Renal cortical epithelial cell (primary cell): ENCODE measurements at regions not wholly inside any gene's neighbourhood (a gene's known extent, or its start where the extent isn't known, plus 50 kb on each side); places are given as distances from the start of the nearest gene placed in this dataset.

Experiments
- DNase-seq: peaks from one replicate; pipeline ENCODE4 v3.0.0-alpha.2; 2011; ENCODE audit warnings: low read depth

- peak; percentile 70 for DNase-seq
Measured at GRCh38 chr4:123939621-123940020, 543.0 kb downstream of the SPRY1 start.

GRCh38 chr4:123940604-123941003 lies 544.0 kb downstream of the SPRY1 start:
- DNase-seq: no peak

GRCh38 chr4:123941306-123941705 lies 544.7 kb downstream of the SPRY1 start:
- peak; percentile 49 for DNase-seq

- DNase-seq: no peak
Measured at GRCh38 chr4:123943976-123944375, 547.4 kb downstream of the SPRY1 start.

GRCh38 chr4:123945301-123945700 lies 548.7 kb downstream of the SPRY1 start:
- no peak for DNase-seq

- DNase-seq: no peak
Measured at GRCh38 chr4:123950530-123950929, 553.9 kb downstream of the SPRY1 start.

GRCh38 chr4:123952530-123953274 lies 556.1 kb downstream of the SPRY1 start:
- no peak for DNase-seq

GRCh38 chr4:123953566-123953965 lies 557.0 kb downstream of the SPRY1 start:
- DNase-seq: no peak

GRCh38 chr4:123954220-123954619 lies 557.6 kb downstream of the SPRY1 start:
- no peak for DNase-seq

GRCh38 chr4:123955167-123955800 lies 558.7 kb downstream of the SPRY1 start:
- DNase-seq: no peak

GRCh38 chr4:123956204-123956603 lies 559.6 kb downstream of the SPRY1 start:
- peak; percentile 3 for DNase-seq

- DNase-seq: no peak
Measured at GRCh38 chr4:123966990-123967769, 570.6 kb downstream of the SPRY1 start.

- DNase-seq: no peak
Measured at GRCh38 chr4:123972031-123972430, 575.4 kb downstream of the SPRY1 start.

GRCh38 chr4:123974386-123975149 lies 578.0 kb downstream of the SPRY1 start:
- no peak for DNase-seq

- DNase-seq: no peak
Measured at GRCh38 chr4:123976285-123976684, 579.7 kb downstream of the SPRY1 start.

GRCh38 chr4:123976819-123977218 lies 580.2 kb downstream of the SPRY1 start:
- DNase-seq: no peak

GRCh38 chr4:123977641-123978081 lies 581.1 kb downstream of the SPRY1 start:
- DNase-seq: peak; percentile 91

- DNase-seq: no peak
Measured at GRCh38 chr4:123978637-123979036, 582.0 kb downstream of the SPRY1 start.

- DNase-seq: no peak
Measured at GRCh38 chr4:123980736-123981300, 584.2 kb downstream of the SPRY1 start.

- no peak for DNase-seq
Measured at GRCh38 chr4:123984886-123985285, 588.3 kb downstream of the SPRY1 start.

GRCh38 chr4:123986268-123986798 lies 589.7 kb downstream of the SPRY1 start:
- peak; percentile 90 for DNase-seq
